Psoas muscle (tissue), 7 donors: ENCODE measurements at regions not wholly inside any gene's neighbourhood (a gene's known extent, or its start where the extent isn't known, plus 50 kb on each side); places are given as distances from the start of the nearest gene placed in this dataset.

Experiments
- ATAC-seq, 4 donors: fragments of 200-7000 bp; cut with Tn5 transposase; one replicate each; pipeline ENCODE4 v1.9.1; 2020; ENCODE audit warnings: moderate library complexity in 3 of 4, mild to moderate bottlenecking in 2 of 4
- DNase-seq, 2 donors: peaks; one replicate each; pipeline ENCODE4 v3.0.0-alpha.2; 2020
- H3K27ac ChIP-seq: fragments of 200-600 bp; one replicate; pipeline ENCODE4 v1.8.0; 2022
- H3K27me3 ChIP-seq, 3 donors: fragments of 200-600 bp in 1 of 3; one replicate each; pipeline versions ENCODE4 v1.6.1 to v1.8.0; 2013 to 2022; ENCODE audit warnings: low read length in 2 of 3, mild to moderate bottlenecking in 2 of 3, moderate library complexity in 1 of 3; ENCODE audit not compliant: insufficient read depth in 3 of 3
- H3K36me3 ChIP-seq, 2 donors: fragments of 200-600 bp in 1 of 2; one replicate each; pipeline versions ENCODE4 v1.6.1 to v1.8.0; 2013 to 2022; ENCODE audit warnings: low read depth in 1 of 2, mild to moderate bottlenecking in 1 of 2, moderate library complexity in 1 of 2; ENCODE audit not compliant: insufficient read depth in 1 of 2
- H3K4me1 ChIP-seq: fragments of 200-600 bp; one replicate; pipeline ENCODE4 v1.8.0; 2022
- H3K4me3 ChIP-seq: fragments of 200-600 bp; one replicate; pipeline ENCODE4 v1.8.0; 2022; ENCODE audit warnings: mild to moderate bottlenecking
- H3K9me3 ChIP-seq: fragments of 200-600 bp; one replicate; pipeline ENCODE4 v1.8.0; 2022
- CTCF ChIP-seq: fragments of 200-600 bp; IDR thresholded peaks from one replicate; pipeline ENCODE4 v1.8.0; 2022; ENCODE audit warnings: antibody characterized with exemption
- WGBS, 3 donors: extraction: QIAGEN DNeasy Blood & Tissue Kit; methylation state at CpG; one replicate each; pipeline versions ENCODE4 v1.1.6 to v1.1.7; 2013; 5-methylcytosine and 5-hydroxymethylcytosine counted together
- intact Hi-C, 2 donors: fragments of 100-400 bp; cut with DNase I; formaldehyde crosslinking; loops; one replicate each; pipeline versions ENCODE4 v1.11.0 to v1.14.2; 2022
- donor health status: healthy with polysubstance abuse.
- donor health status: DM: no; HTN: no; CAD: no; lungs with moderate emphysema.
- donor health status: Bipolar disorder and iron deficiency.
- donor health status: healthy.
- donor health status: DM: yes; HTN: yes; CAD: no.
- donor health status: DM: no; HTN: no; CAD: no.
- donor health status: DM: yes; HTN: yes; CAD: no.

GRCh38 chr14:104515059-104515810 is 64.3 kb upstream of the C14orf180 start:
- intact Hi-C loops = no loop called here
- no peak for DNase-seq
- no peak overlapping the region for H3K27ac ChIP-seq
- WGBS, 3 donors = 62 to 72% (median 69%) methylated on average over 17 of the region's 17 CpGs
- ATAC-seq = no peak
- H3K36me3 ChIP-seq = no peaks in the 10 kb centered on the region
- H3K4me1 ChIP-seq = no peaks in the 10 kb centered on the region
- TF ChIP-seq CTCF = no peak
- H3K9me3 ChIP-seq = no peaks in the 10 kb centered on the region
- H3K27me3 ChIP-seq = peaks cover 0 to 29% (median 10%) of the 10 kb centered on the region in 3 donors
- H3K4me3 ChIP-seq = no peak overlapping the region

- intact Hi-C loops = no loop called here
- no peak for ATAC-seq
- 83 to 88% (median 85%) methylated on average over 23 of the region's 23 CpGs for WGBS, 3 donors
Measured at GRCh38 chr14:104515811-104516780, 63.5 kb upstream of the C14orf180 start.

GRCh38 chr14:104516906-104517305 is 62.7 kb upstream of the C14orf180 start:
- intact Hi-C loops = no loop called here
- no peak for TF ChIP-seq CTCF
- Histone ChIP-seq H3K27me3 (peaks cover 0 to 29% (median 10%) of the 10 kb centered on the region in 3 donors), H3K36me3 (no peaks in the 10 kb centered on the region), H3K9me3 (no peaks in the 10 kb centered on the region), H3K4me1 (no peaks in the 10 kb centered on the region), H3K27ac (no peak overlapping the region), H3K4me3 (no peak overlapping the region)
- 53 to 64% (median 57%) methylated on average over 8 of the region's 8 CpGs for whole genome bisulfite sequencing, 3 donors
- no peak for ATAC-seq
- DNase-seq = no peak

More at GRCh38 chr14:104515811-104516780, 63.5 kb upstream of the C14orf180 start:
- H3K9me3 ChIP-seq = no peaks in the 10 kb centered on the region
- peaks cover 0 to 29% (median 10%) of the 10 kb centered on the region in 3 donors for H3K27me3 ChIP-seq
- no peak for DNase-seq
- no peak overlapping the region for H3K4me3 ChIP-seq
- H3K27ac ChIP-seq = no peak overlapping the region
- no peaks in the 10 kb centered on the region for H3K36me3 ChIP-seq
- TF ChIP-seq CTCF = no peak
- H3K4me1 ChIP-seq = no peaks in the 10 kb centered on the region

- DNase-seq (no peak), ATAC-seq (no peak)
- H3K36me3 ChIP-seq = no peaks in the 10 kb centered on the region
- H3K4me3 ChIP-seq = no peak overlapping the region
- intact Hi-C loops = no loop called here
- H3K27ac ChIP-seq = no peak overlapping the region
- no peaks in the 10 kb centered on the region for H3K9me3 ChIP-seq
- H3K27me3 ChIP-seq = peaks cover 0 to 29% (median 10%) of the 10 kb centered on the region in 3 donors
- no peaks in the 10 kb centered on the region for H3K4me1 ChIP-seq
- 65 to 75% (median 75%) methylated on average over 8 of the region's 8 CpGs for WGBS, 3 donors
- no peak for TF ChIP-seq CTCF
Measured at GRCh38 chr14:104517426-104517825, 62.1 kb upstream of the C14orf180 start.
